ENCODE measurements at regions not wholly inside any gene's neighbourhood (a gene's known extent, or its start where the extent isn't known, plus 50 kb on each side); places are given as distances from the start of the nearest gene placed in this dataset.
"Not testable (repeated sequence)": the region's sequence is repeated elsewhere in the genome, so short reads cannot be mapped to it uniquely, and the experiment has no call there.

GRCh38 chr6:86456821-86457220 lies 480.5 kb upstream of the HTR1E start:
- no peak overlapping the region for H3K27ac Mint-ChIP-seq
- H3K9me3 Mint-ChIP-seq: peaks cover 17% of the 10 kb centered on the region
- no peaks in the 10 kb centered on the region for H3K4me1 Mint-ChIP-seq (ENCODE audit: low read depth in 2 of 2)
- DNase-seq (ENCODE audit: low spot score) (no peak), ATAC-seq (no peak)
- H3K27me3 Mint-ChIP-seq: no peaks in the 10 kb centered on the region
- H3K36me3 Mint-ChIP-seq: peaks cover 5% of the 10 kb centered on the region
- H3K4me3 Mint-ChIP-seq: no peak overlapping the region

- Mint-ChIP-seq H3K4me1 (ENCODE audit: low read depth in 2 of 2) (no peaks in the 10 kb centered on the region), H3K4me3 (no peak overlapping the region), H3K36me3 (no peaks in the 10 kb centered on the region), H3K27me3 (no peaks in the 10 kb centered on the region), H3K27ac (no peak overlapping the region), H3K9me3 (peaks cover 8% of the 10 kb centered on the region)
- ATAC-seq (no peak), DNase-seq (ENCODE audit: low spot score) (no peak)
Measured at GRCh38 chr6:86453232-86453631, 484.1 kb upstream of the HTR1E start.

- Mint-ChIP-seq H3K27ac (no peak overlapping the region), H3K4me1 (ENCODE audit: low read depth in 2 of 2) (no peaks in the 10 kb centered on the region)
Measured at GRCh38 chr6:86448398-86448797, 488.9 kb upstream of the HTR1E start.

GRCh38 chr6:86440608-86441007 lies 496.7 kb upstream of the HTR1E start:
- DNase-seq (ENCODE audit: low spot score) (no peak), ATAC-seq (no peak)
- peaks cover 11% of the 10 kb centered on the region for H3K9me3 Mint-ChIP-seq
- H3K27me3 Mint-ChIP-seq: no peaks in the 10 kb centered on the region
- H3K4me1 Mint-ChIP-seq (ENCODE audit: low read depth in 2 of 2): no peaks in the 10 kb centered on the region
- H3K36me3 Mint-ChIP-seq: peaks cover 6% of the 10 kb centered on the region
- H3K27ac Mint-ChIP-seq: no peak overlapping the region
- H3K4me3 Mint-ChIP-seq: no peak overlapping the region

More at GRCh38 chr6:86448398-86448797, 488.9 kb upstream of the HTR1E start:
- Mint-ChIP-seq H3K36me3 (no peaks in the 10 kb centered on the region), H3K27me3 (no peaks in the 10 kb centered on the region), H3K9me3 (peaks cover 4% of the 10 kb centered on the region), H3K4me3 (no peak overlapping the region)
- no peak for ATAC-seq
- DNase-seq (ENCODE audit: low spot score): no peak

- Mint-ChIP-seq H3K4me1 (ENCODE audit: low read depth in 2 of 2) (no peaks in the 10 kb centered on the region), H3K4me3 (no peak overlapping the region), H3K27ac (no peak overlapping the region), H3K27me3 (no peaks in the 10 kb centered on the region), H3K36me3 (no peaks in the 10 kb centered on the region), H3K9me3 (peaks cover 9% of the 10 kb centered on the region)
- no peak for ATAC-seq
- no peak for DNase-seq (ENCODE audit: low spot score)
Measured at GRCh38 chr6:86423571-86423970, 513.8 kb upstream of the HTR1E start.

GRCh38 chr6:86412057-86412456 lies 525.3 kb upstream of the HTR1E start:
- Mint-ChIP-seq H3K4me1 (ENCODE audit: low read depth in 2 of 2) (no peaks in the 10 kb centered on the region), H3K27ac (no peak overlapping the region), H3K36me3 (peaks cover 4% of the 10 kb centered on the region), H3K4me3 (no peak overlapping the region), H3K9me3 (peaks cover 20% of the 10 kb centered on the region), H3K27me3 (no peaks in the 10 kb centered on the region)
- ATAC-seq (no peak), DNase-seq (ENCODE audit: low spot score) (no peak)

- DNase-seq (ENCODE audit: low spot score) (no peak), ATAC-seq (no peak)
- no peaks in the 10 kb centered on the region for H3K27me3 Mint-ChIP-seq
- peaks cover 4% of the 10 kb centered on the region for H3K36me3 Mint-ChIP-seq
- no peak overlapping the region for H3K4me3 Mint-ChIP-seq
- H3K4me1 Mint-ChIP-seq (ENCODE audit: low read depth in 2 of 2): no peaks in the 10 kb centered on the region
- peaks cover 14% of the 10 kb centered on the region for H3K9me3 Mint-ChIP-seq
- no peak overlapping the region for H3K27ac Mint-ChIP-seq
Measured at GRCh38 chr6:86407128-86407527, 530.2 kb upstream of the HTR1E start.

GRCh38 chr6:86392850-86393249 lies 544.5 kb upstream of the HTR1E start:
- not testable (repeated sequence) for DNase-seq (ENCODE audit: low spot score); H3K4me1 Mint-ChIP-seq (ENCODE audit: low read depth in 2 of 2); H3K4me3 Mint-ChIP-seq; ATAC-seq; H3K27me3 Mint-ChIP-seq; H3K36me3 Mint-ChIP-seq; H3K27ac Mint-ChIP-seq
- peaks cover 23% of the 10 kb centered on the region for H3K9me3 Mint-ChIP-seq

GRCh38 chr6:86380571-86381125 lies 556.7 kb upstream of the HTR1E start:
- peaks cover 8% of the 10 kb centered on the region for H3K9me3 Mint-ChIP-seq
- DNase-seq (ENCODE audit: low spot score) (no peak), ATAC-seq (no peak)
- no peak overlapping the region for H3K4me3 Mint-ChIP-seq
- H3K27ac Mint-ChIP-seq: no peak overlapping the region
- no peaks in the 10 kb centered on the region for H3K27me3 Mint-ChIP-seq
- no peaks in the 10 kb centered on the region for H3K36me3 Mint-ChIP-seq
- no peaks in the 10 kb centered on the region for H3K4me1 Mint-ChIP-seq (ENCODE audit: low read depth in 2 of 2)

GRCh38 chr6:86357877-86358276 lies 579.5 kb upstream of the HTR1E start:
- Mint-ChIP-seq H3K4me1 (ENCODE audit: low read depth in 2 of 2) (no peaks in the 10 kb centered on the region), H3K9me3 (peaks cover 18% of the 10 kb centered on the region), H3K27ac (no peak overlapping the region)

GRCh38 chr6:86355271-86355670 lies 582.1 kb upstream of the HTR1E start:
- Mint-ChIP-seq H3K4me3 (no peak overlapping the region), H3K27ac (no peak overlapping the region), H3K4me1 (ENCODE audit: low read depth in 2 of 2) (no peaks in the 10 kb centered on the region), H3K27me3 (no peaks in the 10 kb centered on the region), H3K36me3 (no peaks in the 10 kb centered on the region), H3K9me3 (peaks cover 12% of the 10 kb centered on the region)
- DNase-seq (ENCODE audit: low spot score): no peak
- no peak for ATAC-seq

More at GRCh38 chr6:86357877-86358276, 579.5 kb upstream of the HTR1E start:
- no peaks in the 10 kb centered on the region for H3K27me3 Mint-ChIP-seq
- DNase-seq (ENCODE audit: low spot score) (no peak), ATAC-seq (no peak)
- H3K36me3 Mint-ChIP-seq: no peaks in the 10 kb centered on the region
- no peak overlapping the region for H3K4me3 Mint-ChIP-seq

- ATAC-seq (no peak), DNase-seq (ENCODE audit: low spot score) (no peak)
- H3K4me3 Mint-ChIP-seq: no peak overlapping the region
- H3K27ac Mint-ChIP-seq: no peak overlapping the region
- H3K9me3 Mint-ChIP-seq: peaks cover 16% of the 10 kb centered on the region
- H3K27me3 Mint-ChIP-seq: no peaks in the 10 kb centered on the region
- no peaks in the 10 kb centered on the region for H3K36me3 Mint-ChIP-seq
- no peaks in the 10 kb centered on the region for H3K4me1 Mint-ChIP-seq (ENCODE audit: low read depth in 2 of 2)
Measured at GRCh38 chr6:86331919-86332318, 605.4 kb upstream of the HTR1E start.

GRCh38 chr6:86331265-86331840 lies 606.0 kb upstream of the HTR1E start:
- DNase-seq (ENCODE audit: low spot score) (no peak), ATAC-seq (no peak)
- peaks cover 17% of the 10 kb centered on the region for H3K9me3 Mint-ChIP-seq
- H3K4me3 Mint-ChIP-seq: no peak overlapping the region
- H3K27me3 Mint-ChIP-seq: no peaks in the 10 kb centered on the region
- H3K27ac Mint-ChIP-seq: no peak overlapping the region
- H3K36me3 Mint-ChIP-seq: no peaks in the 10 kb centered on the region
- no peaks in the 10 kb centered on the region for H3K4me1 Mint-ChIP-seq (ENCODE audit: low read depth in 2 of 2)

- DNase-seq (ENCODE audit: low spot score) (no peak), ATAC-seq (no peak)
- no peak overlapping the region for H3K27ac Mint-ChIP-seq
- no peaks in the 10 kb centered on the region for H3K27me3 Mint-ChIP-seq
- peaks cover 25% of the 10 kb centered on the region for H3K9me3 Mint-ChIP-seq
- H3K4me3 Mint-ChIP-seq: no peak overlapping the region
- no peaks in the 10 kb centered on the region for H3K4me1 Mint-ChIP-seq (ENCODE audit: low read depth in 2 of 2)
- H3K36me3 Mint-ChIP-seq: no peaks in the 10 kb centered on the region
Measured at GRCh38 chr6:86306210-86306609, 631.1 kb upstream of the HTR1E start.

- DNase-seq (ENCODE audit: low spot score) (no peak), ATAC-seq (no peak)
- Mint-ChIP-seq H3K4me1 (ENCODE audit: low read depth in 2 of 2) (no peaks in the 10 kb centered on the region), H3K9me3 (peaks cover 19% of the 10 kb centered on the region), H3K4me3 (no peak overlapping the region), H3K36me3 (no peaks in the 10 kb centered on the region), H3K27me3 (no peaks in the 10 kb centered on the region), H3K27ac (no peak overlapping the region)
Measured at GRCh38 chr6:86285876-86286275, 643.2 kb upstream of the SYNCRIP start.

All from natural killer cell treated with Interleukin-12 subunit alpha and Interleukin-12 subunit beta and Interleukin-15 and Interleukin-18, amount 100 ng/mL, for 72 hours (primary cell).